ENCODE measurements at regions not wholly inside any gene's neighbourhood (a gene's known extent, or its start where the extent isn't known, plus 50 kb on each side); places are given as distances from the start of the nearest gene placed in this dataset.

DNA sequence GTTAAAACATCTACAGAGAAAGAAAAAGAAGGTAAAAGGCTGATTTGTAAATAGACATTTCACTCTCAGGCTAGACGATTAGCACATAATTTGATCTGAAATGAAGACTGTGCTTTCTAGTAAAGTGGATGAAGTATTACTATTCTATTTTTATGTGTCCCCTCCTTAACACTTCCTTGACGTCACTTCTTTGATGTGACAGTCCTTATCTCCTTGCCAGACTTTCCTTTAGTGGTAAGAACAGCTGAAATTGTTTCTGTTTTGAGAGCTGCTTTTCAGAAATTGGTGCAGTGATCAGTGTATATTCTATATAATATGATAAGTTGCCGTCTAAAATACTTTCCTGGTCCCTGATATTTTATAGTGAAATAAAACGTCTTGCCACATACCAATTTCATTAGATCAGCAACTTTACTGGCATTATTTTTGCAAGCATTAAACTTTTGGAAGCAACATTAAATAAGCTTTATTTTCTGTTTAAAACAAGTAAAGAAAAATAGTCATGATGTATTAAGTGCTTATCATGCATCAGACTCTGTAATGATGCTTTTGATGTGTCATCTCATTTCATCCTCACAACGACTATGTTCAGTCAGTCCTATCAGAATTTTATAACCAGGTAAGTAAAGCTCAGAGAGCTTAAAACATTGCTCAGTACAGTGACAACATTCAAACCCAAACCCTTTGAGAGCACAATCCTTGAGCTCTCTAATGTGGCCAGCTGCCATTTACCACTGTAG lies 210.3 kb upstream of the PCDH9 start:
- no peak for TF ChIP-seq EZH2 (IDR thresholded peaks at IDR 0.05; ENCODE audit: borderline replicate concordance, low read depth, low read length, poor library complexity, severe bottlenecking)
- TF ChIP-seq, protein P1, sequence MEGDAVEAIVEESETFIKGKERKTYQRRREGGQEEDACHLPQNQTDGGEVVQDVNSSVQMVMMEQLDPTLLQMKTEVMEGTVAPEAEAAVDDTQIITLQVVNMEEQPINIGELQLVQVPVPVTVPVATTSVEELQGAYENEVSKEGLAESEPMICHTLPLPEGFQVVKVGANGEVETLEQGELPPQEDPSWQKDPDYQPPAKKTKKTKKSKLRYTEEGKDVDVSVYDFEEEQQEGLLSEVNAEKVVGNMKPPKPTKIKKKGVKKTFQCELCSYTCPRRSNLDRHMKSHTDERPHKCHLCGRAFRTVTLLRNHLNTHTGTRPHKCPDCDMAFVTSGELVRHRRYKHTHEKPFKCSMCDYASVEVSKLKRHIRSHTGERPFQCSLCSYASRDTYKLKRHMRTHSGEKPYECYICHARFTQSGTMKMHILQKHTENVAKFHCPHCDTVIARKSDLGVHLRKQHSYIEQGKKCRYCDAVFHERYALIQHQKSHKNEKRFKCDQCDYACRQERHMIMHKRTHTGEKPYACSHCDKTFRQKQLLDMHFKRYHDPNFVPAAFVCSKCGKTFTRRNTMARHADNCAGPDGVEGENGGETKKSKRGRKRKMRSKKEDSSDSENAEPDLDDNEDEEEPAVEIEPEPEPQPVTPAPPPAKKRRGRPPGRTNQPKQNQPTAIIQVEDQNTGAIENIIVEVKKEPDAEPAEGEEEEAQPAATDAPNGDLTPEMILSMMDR (conservative IDR thresholded peaks at IDR 0.05; ENCODE audit: low read depth, low read length), result no peak

Measured in A673 (cell line).